Peyer's patch (tissue), 4 donors: ENCODE measurements at regions not wholly inside any gene's neighbourhood (a gene's known extent, or its start where the extent isn't known, plus 50 kb on each side); places are given as distances from the start of the nearest gene placed in this dataset.

ENCODE experiments used
- CTCF ChIP-seq, 6 experiments: fragments of 450-650 bp in 4 of 6; fragments of 200-600 bp in 2 of 6; sonication (generic) in 1 of 6; IDR thresholded peaks; one replicate each; pipeline ENCODE4 v1.5.1; 2017 to 2019; ENCODE audit warnings: antibody characterized with exemption in 6 of 6, mild to moderate bottlenecking in 3 of 6, moderate library complexity in 1 of 6
- POLR2A ChIP-seq, 2 donors: fragments of 450-650 bp; IDR thresholded peaks; one replicate each; pipeline ENCODE4 v1.5.1; 2017; ENCODE audit warnings: antibody characterized with exemption in 2 of 2, mild to moderate bottlenecking in 2 of 2, moderate library complexity in 2 of 2

- TF ChIP-seq CTCF (IDR thresholded peaks at IDR 0.05) (no peak), POLR2A (IDR thresholded peaks at IDR 0.05) (no peak)
Observed at GRCh38 chr4:95715830-95716229, 124.1 kb upstream of the PDHA2 start.
